WTC11 (cell line): ENCODE measurements at regions not wholly inside any gene's neighbourhood (a gene's known extent, or its start where the extent isn't known, plus 50 kb on each side); places are given as distances from the start of the nearest gene placed in this dataset.

Source experiments
- ATAC-seq: fragments of 200-7000 bp; cut with Tn5 transposase; 2 replicates; pipeline ENCODE4 v1.10.0; 2021; ENCODE audit warnings: mild to moderate bottlenecking, moderate library complexity
- CTCF ChIA-PET: fragments of 300-600 bp; sonication (Branson Sonifier 250); formaldehyde crosslinking; loops from one replicate; lab custom pipeline; 2021; ENCODE audit warnings: antibody characterized with exemption; lab: Charles Lee
- POLR2A ChIA-PET: fragments of 350-600 bp; sonication (Branson Sonifier 250); formaldehyde crosslinking; loops from one replicate; lab custom pipeline; 2021; ENCODE audit warnings: antibody characterized with exemption; lab: Charles Lee
- DNase-seq: peaks from one replicate; pipeline ENCODE4 v3.0.0; 2021; ENCODE audit warnings: low spot score
- H3K27ac Mint-ChIP-seq: 2 replicates; pipeline ENCODE4 v1.8.0; 2021; ENCODE audit warnings: mixed read lengths
- H3K27me3 Mint-ChIP-seq: 2 replicates; pipeline ENCODE4 v1.8.0; 2021; ENCODE audit warnings: low read depth, mild to moderate bottlenecking, moderate library complexity, mixed read lengths
- H3K36me3 Mint-ChIP-seq: 2 replicates; pipeline ENCODE4 v1.8.0; 2021; ENCODE audit warnings: mixed read lengths
- H3K4me1 Mint-ChIP-seq: 2 replicates; pipeline ENCODE4 v1.8.0; 2022; ENCODE audit warnings: mixed read lengths
- H3K4me3 Mint-ChIP-seq: 2 replicates; pipeline ENCODE4 v1.8.0; 2021; ENCODE audit warnings: mild to moderate bottlenecking, moderate library complexity, mixed read lengths
- H3K9me3 Mint-ChIP-seq: 2 replicates; pipeline ENCODE4 v1.8.0; 2021; ENCODE audit warnings: mixed read lengths
- E2F5 ChIP-seq: sonication (generic); formaldehyde crosslinking; IDR thresholded peaks from 2 replicates; pipeline ENCODE4 v1.8.1; 2022; ENCODE audit warnings: mild to moderate bottlenecking, moderate library complexity, missing genetic modification reagents
- ESRRA ChIP-seq: sonication (generic); formaldehyde crosslinking; IDR thresholded peaks from 2 replicates; pipeline ENCODE4 v1.8.1; 2022; ENCODE audit warnings: mild to moderate bottlenecking, missing genetic modification reagents, borderline replicate concordance
- ETV6 ChIP-seq: sonication (generic); formaldehyde crosslinking; IDR thresholded peaks from 2 replicates; pipeline ENCODE4 v1.8.1; 2022; ENCODE audit warnings: mild to moderate bottlenecking, missing genetic modification reagents
- FOXK1 ChIP-seq: sonication (generic); formaldehyde crosslinking; IDR thresholded peaks from 2 replicates; pipeline ENCODE4 v1.8.0; 2022; ENCODE audit warnings: mild to moderate bottlenecking, moderate library complexity, missing genetic modification reagents
- GABPB1 ChIP-seq: sonication (generic); formaldehyde crosslinking; IDR thresholded peaks from 2 replicates; pipeline ENCODE4 v1.8.1; 2023; ENCODE audit warnings: mild to moderate bottlenecking, missing genetic modification reagents
- GRHL2 ChIP-seq: fragments of 250-450 bp; sonication (Bioruptor Pico); IDR thresholded peaks from 2 replicates; pipeline ENCODE4 v1.8.0; 2022; ENCODE audit warnings: mild to moderate bottlenecking, moderate library complexity; ENCODE audit not compliant: insufficient replicate concordance, severe bottlenecking
- HMGA2 ChIP-seq: fragments of 250-450 bp; sonication (Bioruptor Pico); IDR thresholded peaks from 2 replicates; pipeline ENCODE4 v1.4.0; 2021; ENCODE audit warnings: mild to moderate bottlenecking, moderate library complexity
- NR2C2 ChIP-seq: sonication (generic); formaldehyde crosslinking; IDR thresholded peaks from 2 replicates; pipeline ENCODE4 v1.8.0; 2022; ENCODE audit warnings: mild to moderate bottlenecking, missing genetic modification reagents
- SMAD4 ChIP-seq: sonication (generic); formaldehyde crosslinking; IDR thresholded peaks from 2 replicates; pipeline ENCODE4 v1.8.0; 2022; ENCODE audit warnings: mild to moderate bottlenecking, missing genetic modification reagents
- ZNF138 ChIP-seq: sonication (generic); formaldehyde crosslinking; conservative IDR thresholded peaks from 2 replicates; pipeline ENCODE4 v1.8.1; 2022; ENCODE audit warnings: mild to moderate bottlenecking, moderate library complexity, missing genetic modification reagents
- ZNF532 ChIP-seq: fragments of 250-450 bp; sonication (Bioruptor Pico); IDR thresholded peaks from 2 replicates; pipeline ENCODE4 v1.9.0; 2021; ENCODE audit warnings: mild to moderate bottlenecking, borderline replicate concordance
- TF ChIP-seq, protein P1 (sequence below): fragments of 200-600 bp; IDR thresholded peaks from 2 replicates; pipeline ENCODE4 v1.8.0; 2022; ENCODE audit warnings: antibody characterized with exemption
- TF ChIP-seq, protein P2 (sequence below): sonication (generic); formaldehyde crosslinking; conservative IDR thresholded peaks from 2 replicates; pipeline ENCODE4 v1.8.1; 2023; ENCODE audit warnings: mild to moderate bottlenecking, low read depth, missing genetic modification reagents, moderate library complexity

DNA sequence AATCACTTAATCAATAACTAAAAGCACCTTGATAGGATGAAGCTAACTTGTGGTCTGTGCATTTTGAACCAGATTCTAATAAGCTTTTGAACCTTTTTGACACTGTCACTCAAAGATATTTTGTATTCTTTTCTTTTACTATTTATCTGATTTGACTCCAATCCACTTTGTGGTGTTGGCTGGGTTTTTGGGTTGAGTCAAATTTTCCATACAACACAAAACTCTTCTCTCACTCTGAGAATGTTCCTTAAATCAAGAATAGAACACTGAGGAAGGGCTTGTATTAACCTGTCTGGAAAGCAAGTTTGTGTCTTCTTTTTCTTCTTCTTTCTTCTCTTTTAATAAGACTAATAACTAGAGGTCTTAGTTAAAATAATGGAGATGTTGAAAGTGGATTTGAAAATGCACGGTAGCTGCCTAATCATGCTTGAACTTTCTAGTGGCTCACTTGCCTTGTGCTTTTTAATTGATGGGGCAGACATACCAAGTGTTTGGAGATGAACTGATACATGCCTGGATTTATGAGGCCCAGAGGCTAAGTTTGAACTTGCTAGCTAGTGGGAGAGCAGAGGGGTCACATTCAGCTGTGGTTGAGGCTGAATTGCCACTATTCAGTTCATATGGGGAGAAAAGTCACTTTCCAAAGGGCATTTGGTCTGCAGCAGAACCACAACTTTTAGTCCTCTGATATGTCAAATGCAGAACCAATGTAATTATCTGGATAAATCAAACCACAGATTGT lies 93.5 kb upstream of the PTHLH start:
- ChIA-PET POLR2A (no interaction called here), CTCF (no interaction called here)
- ATAC-seq (no peak), DNase-seq (no peak)
- H3K27ac Mint-ChIP-seq = no peak overlapping the region
- H3K4me1 Mint-ChIP-seq = peaks cover 8% of the 10 kb centered on the region
- no peak for TF ChIP-seq ZNF138 (CRISPR knock-in tag)
- TF ChIP-seq ZNF532 (CRISPR knock-in tag) = no peak
- no peak for TF ChIP-seq ESRRA (CRISPR knock-in tag)
- TF ChIP-seq, protein P1, sequence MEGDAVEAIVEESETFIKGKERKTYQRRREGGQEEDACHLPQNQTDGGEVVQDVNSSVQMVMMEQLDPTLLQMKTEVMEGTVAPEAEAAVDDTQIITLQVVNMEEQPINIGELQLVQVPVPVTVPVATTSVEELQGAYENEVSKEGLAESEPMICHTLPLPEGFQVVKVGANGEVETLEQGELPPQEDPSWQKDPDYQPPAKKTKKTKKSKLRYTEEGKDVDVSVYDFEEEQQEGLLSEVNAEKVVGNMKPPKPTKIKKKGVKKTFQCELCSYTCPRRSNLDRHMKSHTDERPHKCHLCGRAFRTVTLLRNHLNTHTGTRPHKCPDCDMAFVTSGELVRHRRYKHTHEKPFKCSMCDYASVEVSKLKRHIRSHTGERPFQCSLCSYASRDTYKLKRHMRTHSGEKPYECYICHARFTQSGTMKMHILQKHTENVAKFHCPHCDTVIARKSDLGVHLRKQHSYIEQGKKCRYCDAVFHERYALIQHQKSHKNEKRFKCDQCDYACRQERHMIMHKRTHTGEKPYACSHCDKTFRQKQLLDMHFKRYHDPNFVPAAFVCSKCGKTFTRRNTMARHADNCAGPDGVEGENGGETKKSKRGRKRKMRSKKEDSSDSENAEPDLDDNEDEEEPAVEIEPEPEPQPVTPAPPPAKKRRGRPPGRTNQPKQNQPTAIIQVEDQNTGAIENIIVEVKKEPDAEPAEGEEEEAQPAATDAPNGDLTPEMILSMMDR = no peak
- peaks cover 6% of the 10 kb centered on the region for H3K9me3 Mint-ChIP-seq
- H3K36me3 Mint-ChIP-seq = no peaks in the 10 kb centered on the region
- no peaks in the 10 kb centered on the region; the same call in 1 of the 2 replicates for H3K27me3 Mint-ChIP-seq
- H3K4me3 Mint-ChIP-seq = no peak overlapping the region

- H3K4me3 Mint-ChIP-seq = no peak overlapping the region
- POLR2A ChIA-PET = no interaction called here
- H3K27ac Mint-ChIP-seq = no peak overlapping the region
- H3K4me1 Mint-ChIP-seq = peaks cover 8% of the 10 kb centered on the region
- peaks cover 14% of the 10 kb centered on the region for H3K9me3 Mint-ChIP-seq
- ATAC-seq (no peak), DNase-seq (no peak)
- CTCF ChIA-PET = no interaction called here
- TF ChIP-seq FOXK1 (CRISPR knock-in tag) (no peak), ETV6 (CRISPR knock-in tag) (no peak), NR2C2 (CRISPR knock-in tag) (no peak), GABPB1 (no peak), GRHL2 (CRISPR knock-in tag) (no peak), E2F5 (CRISPR knock-in tag) (no peak), HMGA2 (CRISPR knock-in tag) (no peak), SMAD4 (CRISPR knock-in tag) (no peak)
- TF ChIP-seq, protein P2, sequence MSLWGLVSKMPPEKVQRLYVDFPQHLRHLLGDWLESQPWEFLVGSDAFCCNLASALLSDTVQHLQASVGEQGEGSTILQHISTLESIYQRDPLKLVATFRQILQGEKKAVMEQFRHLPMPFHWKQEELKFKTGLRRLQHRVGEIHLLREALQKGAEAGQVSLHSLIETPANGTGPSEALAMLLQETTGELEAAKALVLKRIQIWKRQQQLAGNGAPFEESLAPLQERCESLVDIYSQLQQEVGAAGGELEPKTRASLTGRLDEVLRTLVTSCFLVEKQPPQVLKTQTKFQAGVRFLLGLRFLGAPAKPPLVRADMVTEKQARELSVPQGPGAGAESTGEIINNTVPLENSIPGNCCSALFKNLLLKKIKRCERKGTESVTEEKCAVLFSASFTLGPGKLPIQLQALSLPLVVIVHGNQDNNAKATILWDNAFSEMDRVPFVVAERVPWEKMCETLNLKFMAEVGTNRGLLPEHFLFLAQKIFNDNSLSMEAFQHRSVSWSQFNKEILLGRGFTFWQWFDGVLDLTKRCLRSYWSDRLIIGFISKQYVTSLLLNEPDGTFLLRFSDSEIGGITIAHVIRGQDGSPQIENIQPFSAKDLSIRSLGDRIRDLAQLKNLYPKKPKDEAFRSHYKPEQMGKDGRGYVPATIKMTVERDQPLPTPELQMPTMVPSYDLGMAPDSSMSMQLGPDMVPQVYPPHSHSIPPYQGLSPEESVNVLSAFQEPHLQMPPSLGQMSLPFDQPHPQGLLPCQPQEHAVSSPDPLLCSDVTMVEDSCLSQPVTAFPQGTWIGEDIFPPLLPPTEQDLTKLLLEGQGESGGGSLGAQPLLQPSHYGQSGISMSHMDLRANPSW (CRISPR knock-in tag) = no peak
- H3K36me3 Mint-ChIP-seq = no peaks in the 10 kb centered on the region
- no peaks in the 10 kb centered on the region for H3K27me3 Mint-ChIP-seq
These were observed 94.3 kb upstream of the PTHLH start for GRCh38 chr12:28066879-28067278.
